ENCODE measurements at regions not wholly inside any gene's neighbourhood (a gene's known extent, or its start where the extent isn't known, plus 50 kb on each side); places are given as distances from the start of the nearest gene placed in this dataset.

- no peak for FAIRE-seq
Measured at GRCh38 chr1:221510793-221511503, 230.9 kb downstream of the DUSP10 start.

GRCh38 chr1:221511797-221512196, 230.1 kb downstream of the DUSP10 start:
- Histone ChIP-seq H3K27me3 (ENCODE audit: control insufficient read depth, extremely low read depth, insufficient read depth, low read length) (no peaks in the 10 kb centered on the region), H3K27ac (ENCODE audit: control insufficient read depth, insufficient read depth, low read length) (no peak overlapping the region), H3K9me3 (ENCODE audit: control insufficient read depth, low read depth, low read length) (no peaks in the 10 kb centered on the region), H2AFZ (ENCODE audit: control insufficient read depth, low read length) (no peak overlapping the region), H3K4me2 (ENCODE audit: control insufficient read depth, extremely low read depth, insufficient read depth, low read depth, low read length) (no peak overlapping the region), H3K9me1 (ENCODE audit: control insufficient read depth, extremely low read depth, insufficient read depth, low read length) (no peaks in the 10 kb centered on the region), H3K79me2 (ENCODE audit: control insufficient read depth, insufficient read depth, low read length) (no peaks in the 10 kb centered on the region), H3K4me1 (ENCODE audit: control insufficient read depth, extremely low read depth, insufficient read depth, low read length) (no peaks in the 10 kb centered on the region), H3K9ac (ENCODE audit: control insufficient read depth, extremely low read depth, insufficient read depth, low read length) (no peak overlapping the region), H4K20me1 (ENCODE audit: control insufficient read depth, extremely low read depth, insufficient read depth, low read length) (no peaks in the 10 kb centered on the region), H3K36me3 (ENCODE audit: control insufficient read depth in 2 of 2, extremely low read depth in 1 of 2, insufficient read depth in 2 of 2, low read length in 2 of 2) (no peaks in the 10 kb centered on the region), H3K4me3 (ENCODE audit: control insufficient read depth in 2 of 3, extremely low read depth in 1 of 3, insufficient read depth in 2 of 3, low read depth in 1 of 3, low read length in 3 of 3) (no peak overlapping the region)
- FAIRE-seq (no peak), DNase-seq (ENCODE audit: low read depth, low spot score) (no peak)
- TF ChIP-seq EZH2 (IDR thresholded peaks at IDR 0.05; ENCODE audit: low read length) (no peak), CTCF (optimal IDR thresholded peaks at IDR 0.05 in 1 of 3, IDR thresholded peaks at IDR 0.05 in 1 of 3, conservative IDR thresholded peaks at IDR 0.05 in 1 of 3; ENCODE audit: extremely low read depth in 1 of 3, insufficient read depth in 2 of 3, low read length in 3 of 3) (no peak)
- dilution Hi-C loops (cut with MboI; ENCODE audit: extremely low pct_ligation_motif_present, low sequenced_read_pairs), result no loop called here

More at GRCh38 chr1:221510793-221511503, 230.9 kb downstream of the DUSP10 start:
- H3K36me3 ChIP-seq (ENCODE audit: control insufficient read depth in 2 of 2, extremely low read depth in 1 of 2, insufficient read depth in 2 of 2, low read length in 2 of 2), result no peaks in the 10 kb centered on the region
- H3K79me2 ChIP-seq (ENCODE audit: control insufficient read depth, insufficient read depth, low read length), result no peaks in the 10 kb centered on the region
- no peak overlapping the region for H2AFZ ChIP-seq (ENCODE audit: control insufficient read depth, low read length)
- H3K4me2 ChIP-seq (ENCODE audit: control insufficient read depth, extremely low read depth, insufficient read depth, low read depth, low read length), result no peak overlapping the region
- no peak overlapping the region for H3K4me3 ChIP-seq (ENCODE audit: control insufficient read depth in 2 of 3, extremely low read depth in 1 of 3, insufficient read depth in 2 of 3, low read depth in 1 of 3, low read length in 3 of 3)
- TF ChIP-seq EZH2 (IDR thresholded peaks at IDR 0.05; ENCODE audit: low read length), result no peak
- no peak for TF ChIP-seq CTCF (optimal IDR thresholded peaks at IDR 0.05 in 1 of 3, IDR thresholded peaks at IDR 0.05 in 1 of 3, conservative IDR thresholded peaks at IDR 0.05 in 1 of 3; ENCODE audit: extremely low read depth in 1 of 3, insufficient read depth in 2 of 3, low read length in 3 of 3)
- dilution Hi-C loops (cut with MboI; ENCODE audit: extremely low pct_ligation_motif_present, low sequenced_read_pairs), result no loop called here
- no peaks in the 10 kb centered on the region for H3K9me3 ChIP-seq (ENCODE audit: control insufficient read depth, low read depth, low read length)
- DNase-seq (ENCODE audit: low read depth, low spot score), result no peak
- H3K27ac ChIP-seq (ENCODE audit: control insufficient read depth, insufficient read depth, low read length), result no peak overlapping the region
- H3K9me1 ChIP-seq (ENCODE audit: control insufficient read depth, extremely low read depth, insufficient read depth, low read length), result no peaks in the 10 kb centered on the region
- no peaks in the 10 kb centered on the region for H3K27me3 ChIP-seq (ENCODE audit: control insufficient read depth, extremely low read depth, insufficient read depth, low read length)
- H4K20me1 ChIP-seq (ENCODE audit: control insufficient read depth, extremely low read depth, insufficient read depth, low read length), result no peaks in the 10 kb centered on the region
- H3K4me1 ChIP-seq (ENCODE audit: control insufficient read depth, extremely low read depth, insufficient read depth, low read length), result no peaks in the 10 kb centered on the region
- H3K9ac ChIP-seq (ENCODE audit: control insufficient read depth, extremely low read depth, insufficient read depth, low read length), result no peak overlapping the region
